ENCODE measurements at regions not wholly inside any gene's neighbourhood (a gene's known extent, or its start where the extent isn't known, plus 50 kb on each side); places are given as distances from the start of the nearest gene placed in this dataset.
"Not testable (repeated sequence)": the region's sequence is repeated elsewhere in the genome, so short reads cannot be mapped to it uniquely, and the experiment has no call there.

DNA sequence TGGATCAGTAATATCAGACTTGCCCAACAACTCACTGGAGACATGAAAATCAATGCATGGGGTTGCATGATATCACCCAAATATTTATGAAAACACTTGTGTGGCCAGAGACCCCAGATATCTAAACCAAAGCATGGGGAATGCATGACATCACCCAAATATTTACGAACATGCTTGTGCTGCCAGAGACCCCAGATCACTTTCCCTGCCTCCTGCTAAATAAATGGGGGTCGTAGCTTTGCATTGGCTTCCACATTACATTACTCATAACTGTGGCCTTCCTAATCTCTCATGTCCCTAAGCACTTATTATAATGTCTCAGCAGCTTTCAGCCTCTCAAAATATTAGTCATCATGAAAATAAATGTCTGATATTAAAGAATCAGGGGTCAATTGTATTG is 838.0 kb upstream of the DEFB115 start:
- H3K4me3 ChIP-seq = no peak overlapping the region
- TF ChIP-seq, protein P1, sequence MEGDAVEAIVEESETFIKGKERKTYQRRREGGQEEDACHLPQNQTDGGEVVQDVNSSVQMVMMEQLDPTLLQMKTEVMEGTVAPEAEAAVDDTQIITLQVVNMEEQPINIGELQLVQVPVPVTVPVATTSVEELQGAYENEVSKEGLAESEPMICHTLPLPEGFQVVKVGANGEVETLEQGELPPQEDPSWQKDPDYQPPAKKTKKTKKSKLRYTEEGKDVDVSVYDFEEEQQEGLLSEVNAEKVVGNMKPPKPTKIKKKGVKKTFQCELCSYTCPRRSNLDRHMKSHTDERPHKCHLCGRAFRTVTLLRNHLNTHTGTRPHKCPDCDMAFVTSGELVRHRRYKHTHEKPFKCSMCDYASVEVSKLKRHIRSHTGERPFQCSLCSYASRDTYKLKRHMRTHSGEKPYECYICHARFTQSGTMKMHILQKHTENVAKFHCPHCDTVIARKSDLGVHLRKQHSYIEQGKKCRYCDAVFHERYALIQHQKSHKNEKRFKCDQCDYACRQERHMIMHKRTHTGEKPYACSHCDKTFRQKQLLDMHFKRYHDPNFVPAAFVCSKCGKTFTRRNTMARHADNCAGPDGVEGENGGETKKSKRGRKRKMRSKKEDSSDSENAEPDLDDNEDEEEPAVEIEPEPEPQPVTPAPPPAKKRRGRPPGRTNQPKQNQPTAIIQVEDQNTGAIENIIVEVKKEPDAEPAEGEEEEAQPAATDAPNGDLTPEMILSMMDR (IDR thresholded peaks at IDR 0.05) = no peak
- H3K27ac ChIP-seq = no peak overlapping the region
- DNase-seq (ENCODE audit: low spot score) = no peak

DNA sequence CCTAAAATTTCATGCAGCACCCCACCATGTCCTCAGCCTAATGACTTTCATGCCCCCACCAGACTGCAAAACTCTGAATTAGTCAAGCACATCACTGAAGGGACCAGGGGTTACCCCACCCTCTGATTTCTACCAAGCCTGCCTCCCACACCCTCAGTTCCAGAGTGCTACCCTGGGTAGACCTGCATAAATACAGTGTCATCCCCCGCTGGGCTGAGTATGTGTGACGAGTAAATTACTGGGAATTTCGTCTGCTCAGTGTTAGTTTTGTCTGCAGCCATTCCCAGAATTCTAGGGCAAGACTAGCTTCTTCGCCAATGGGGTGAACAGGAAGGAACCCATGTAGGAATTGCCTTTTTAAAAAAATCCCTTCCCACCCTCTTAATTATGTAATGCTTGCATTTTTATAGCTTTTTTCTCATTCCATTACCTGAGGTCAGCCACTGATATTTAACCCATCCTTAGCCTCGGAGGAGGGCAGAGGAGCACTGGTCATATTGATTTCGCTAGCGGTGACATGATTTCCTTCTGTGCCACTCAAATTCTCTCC is 837.5 kb upstream of the DEFB115 start:
- not testable (repeated sequence) for DNase-seq (ENCODE audit: low spot score); H3K27ac ChIP-seq; H3K4me3 ChIP-seq

Measured in coronary artery (tissue), 2 donors.